ENCODE measurements at regions not wholly inside any gene's neighbourhood (a gene's known extent, or its start where the extent isn't known, plus 50 kb on each side); places are given as distances from the start of the nearest gene placed in this dataset.

DNA sequence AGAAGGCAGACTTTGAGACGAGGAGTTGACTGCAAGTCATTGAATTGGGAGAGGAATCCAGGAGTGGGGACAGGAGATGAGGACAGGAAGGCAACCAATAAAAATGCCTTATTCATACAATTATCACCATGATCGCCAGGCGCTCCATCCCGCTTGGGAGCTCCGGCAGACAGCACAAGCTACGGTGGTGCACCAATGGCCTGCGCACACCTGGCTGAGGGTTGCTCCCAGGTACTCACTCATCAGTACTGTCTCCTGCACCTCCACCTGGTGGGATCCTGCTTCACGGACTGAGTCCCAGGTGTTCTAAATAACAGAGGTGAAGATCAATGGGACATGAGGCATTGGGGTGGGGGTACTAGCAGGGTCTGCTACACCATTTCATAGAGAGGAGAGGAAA, 160.0 kb upstream of the TNRC6C start:
- H3K79me2 ChIP-seq (ENCODE audit: control insufficient read depth, low read length): no peaks in the 10 kb centered on the region
- no peaks in the 10 kb centered on the region for H4K20me1 ChIP-seq (ENCODE audit: control insufficient read depth, insufficient read depth, low read depth, low read length)
- H3K4me3 ChIP-seq (ENCODE audit: low read length): no peak overlapping the region
- no peaks in the 10 kb centered on the region for H3K9me3 ChIP-seq (ENCODE audit: control insufficient read depth, insufficient read depth, low read length)
- H3K9me2 ChIP-seq (replicated peaks; ENCODE audit: control insufficient read depth, low read length): no peaks in the 10 kb centered on the region
- no peak for TF ChIP-seq EZH2phosphoT487 (IDR thresholded peaks at IDR 0.05; ENCODE audit: borderline replicate concordance, low read length)
- TF ChIP-seq, protein P1, sequence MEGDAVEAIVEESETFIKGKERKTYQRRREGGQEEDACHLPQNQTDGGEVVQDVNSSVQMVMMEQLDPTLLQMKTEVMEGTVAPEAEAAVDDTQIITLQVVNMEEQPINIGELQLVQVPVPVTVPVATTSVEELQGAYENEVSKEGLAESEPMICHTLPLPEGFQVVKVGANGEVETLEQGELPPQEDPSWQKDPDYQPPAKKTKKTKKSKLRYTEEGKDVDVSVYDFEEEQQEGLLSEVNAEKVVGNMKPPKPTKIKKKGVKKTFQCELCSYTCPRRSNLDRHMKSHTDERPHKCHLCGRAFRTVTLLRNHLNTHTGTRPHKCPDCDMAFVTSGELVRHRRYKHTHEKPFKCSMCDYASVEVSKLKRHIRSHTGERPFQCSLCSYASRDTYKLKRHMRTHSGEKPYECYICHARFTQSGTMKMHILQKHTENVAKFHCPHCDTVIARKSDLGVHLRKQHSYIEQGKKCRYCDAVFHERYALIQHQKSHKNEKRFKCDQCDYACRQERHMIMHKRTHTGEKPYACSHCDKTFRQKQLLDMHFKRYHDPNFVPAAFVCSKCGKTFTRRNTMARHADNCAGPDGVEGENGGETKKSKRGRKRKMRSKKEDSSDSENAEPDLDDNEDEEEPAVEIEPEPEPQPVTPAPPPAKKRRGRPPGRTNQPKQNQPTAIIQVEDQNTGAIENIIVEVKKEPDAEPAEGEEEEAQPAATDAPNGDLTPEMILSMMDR (IDR thresholded peaks at IDR 0.05; ENCODE audit: low read depth, low read length, poor library complexity, severe bottlenecking): no peak
- H3F3A ChIP-seq (ENCODE audit: control insufficient read depth, insufficient read depth): no peaks in the 10 kb centered on the region
- peaks cover 6% of the 10 kb centered on the region for H3K27me3 ChIP-seq (ENCODE audit: control insufficient read depth, low read length)
- no peak overlapping the region for H3K27ac ChIP-seq (ENCODE audit: low read depth, low read length)
- no peaks in the 10 kb centered on the region for H3K4me1 ChIP-seq (ENCODE audit: control insufficient read depth, low read length)
- H3K36me3 ChIP-seq (ENCODE audit: control insufficient read depth, low read length): no peaks in the 10 kb centered on the region
- no peak overlapping the region for H3K4me2 ChIP-seq (ENCODE audit: low read length)

- H3F3A ChIP-seq (ENCODE audit: control insufficient read depth, insufficient read depth): no peaks in the 10 kb centered on the region
- no peak for TF ChIP-seq EZH2phosphoT487 (IDR thresholded peaks at IDR 0.05; ENCODE audit: borderline replicate concordance, low read length)
- TF ChIP-seq, protein P1 (IDR thresholded peaks at IDR 0.05; ENCODE audit: low read depth, low read length, poor library complexity, severe bottlenecking): no peak
- no peak overlapping the region for H3K4me3 ChIP-seq (ENCODE audit: low read length)
- H3K79me2 ChIP-seq (ENCODE audit: control insufficient read depth, low read length): no peaks in the 10 kb centered on the region
- H3K4me1 ChIP-seq (ENCODE audit: control insufficient read depth, low read length): no peaks in the 10 kb centered on the region
- no peaks in the 10 kb centered on the region for H4K20me1 ChIP-seq (ENCODE audit: control insufficient read depth, insufficient read depth, low read depth, low read length)
- no peaks in the 10 kb centered on the region for H3K9me3 ChIP-seq (ENCODE audit: control insufficient read depth, insufficient read depth, low read length)
- H3K27ac ChIP-seq (ENCODE audit: low read depth, low read length): no peak overlapping the region
- no peaks in the 10 kb centered on the region for H3K9me2 ChIP-seq (replicated peaks; ENCODE audit: control insufficient read depth, low read length)
- peaks cover 6% of the 10 kb centered on the region for H3K27me3 ChIP-seq (ENCODE audit: control insufficient read depth, low read length)
- no peaks in the 10 kb centered on the region for H3K36me3 ChIP-seq (ENCODE audit: control insufficient read depth, low read length)
- no peak overlapping the region for H3K4me2 ChIP-seq (ENCODE audit: low read length)
These were observed 157.7 kb upstream of the TNRC6C start for GRCh38 chr17:77800816-77801215.

GRCh38 chr17:77801545-77802332, 156.8 kb upstream of the TNRC6C start:
- no peaks in the 10 kb centered on the region for H3K9me3 ChIP-seq (ENCODE audit: control insufficient read depth, insufficient read depth, low read length)
- H3K27ac ChIP-seq (ENCODE audit: low read depth, low read length): no peak overlapping the region
- H3F3A ChIP-seq (ENCODE audit: control insufficient read depth, insufficient read depth): no peaks in the 10 kb centered on the region
- no peak for TF ChIP-seq EZH2phosphoT487 (IDR thresholded peaks at IDR 0.05; ENCODE audit: borderline replicate concordance, low read length)
- TF ChIP-seq, protein P1 (IDR thresholded peaks at IDR 0.05; ENCODE audit: low read depth, low read length, poor library complexity, severe bottlenecking): no peak
- peaks cover 6% of the 10 kb centered on the region for H3K27me3 ChIP-seq (ENCODE audit: control insufficient read depth, low read length)
- H3K9me2 ChIP-seq (replicated peaks; ENCODE audit: control insufficient read depth, low read length): no peaks in the 10 kb centered on the region
- H3K79me2 ChIP-seq (ENCODE audit: control insufficient read depth, low read length): no peaks in the 10 kb centered on the region
- H4K20me1 ChIP-seq (ENCODE audit: control insufficient read depth, insufficient read depth, low read depth, low read length): no peaks in the 10 kb centered on the region
- H3K4me3 ChIP-seq (ENCODE audit: low read length): no peak overlapping the region
- no peak overlapping the region for H3K4me2 ChIP-seq (ENCODE audit: low read length)
- H3K4me1 ChIP-seq (ENCODE audit: control insufficient read depth, low read length): no peaks in the 10 kb centered on the region
- no peaks in the 10 kb centered on the region for H3K36me3 ChIP-seq (ENCODE audit: control insufficient read depth, low read length)
